ENCODE measurements at regions not wholly inside any gene's neighbourhood (a gene's known extent, or its start where the extent isn't known, plus 50 kb on each side); places are given as distances from the start of the nearest gene placed in this dataset.

DNA sequence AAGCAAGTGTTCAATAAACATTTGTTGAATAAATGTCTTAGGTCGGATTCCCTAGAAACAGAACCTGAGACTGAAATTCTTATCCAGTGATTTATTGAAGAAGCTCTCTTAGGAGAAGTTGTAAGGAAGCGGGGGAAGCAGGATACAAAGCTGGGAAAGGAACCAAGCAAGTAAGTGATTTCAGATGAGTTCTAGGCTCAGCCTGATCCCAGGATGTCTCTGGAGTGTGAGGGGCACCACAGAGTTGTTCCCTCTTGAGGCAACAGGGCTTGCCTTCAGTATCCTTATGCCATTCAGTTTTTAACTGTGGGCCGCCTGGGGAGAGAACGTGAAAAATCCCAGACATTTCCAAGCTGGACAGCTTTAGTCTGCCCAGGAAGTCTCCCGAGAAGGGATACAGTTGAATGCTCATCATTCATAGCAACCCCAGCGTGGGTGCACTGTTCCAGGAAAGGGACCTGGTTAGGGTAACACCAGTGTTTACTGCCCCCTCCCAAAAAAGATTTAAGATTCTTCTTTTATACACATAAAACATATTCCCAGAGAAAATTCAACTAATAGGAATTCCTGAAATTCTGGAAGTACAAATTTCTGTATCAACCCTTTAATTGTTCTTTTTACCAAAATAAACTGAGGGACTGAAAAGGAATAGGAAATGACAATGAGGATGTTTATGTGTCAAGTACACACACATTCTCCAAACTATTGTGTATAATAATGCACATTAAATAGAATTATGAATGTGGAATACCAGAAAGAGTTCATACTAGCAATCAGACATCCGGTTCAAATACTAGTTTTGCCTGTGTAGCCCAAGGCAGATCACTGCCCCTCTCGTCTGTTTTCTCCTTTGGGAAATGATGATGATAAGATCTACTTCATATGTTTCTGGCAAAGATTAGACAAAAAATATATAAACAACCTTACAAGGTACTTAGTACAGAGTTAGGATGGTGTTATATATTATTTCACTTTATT, 592.1 kb upstream of the CDH2 start:
- H3K14ac ChIP-seq (ENCODE audit: insufficient read length) = no peak overlapping the region
- no peak overlapping the region for H3K27ac ChIP-seq (ENCODE audit: low read depth, low read length)
- POLR2A ChIA-PET (ENCODE audit: partially characterized antibody) = no interaction called here
- H2AK5ac ChIP-seq (ENCODE audit: low read depth, low read length) = no peak overlapping the region
- WGBS, 2 experiments (ENCODE audit: extremely low coverage in 1 of 2, insufficient coverage in 1 of 2, insufficient read length in 1 of 2, insufficient replicate concordance in 2 of 2, low coverage in 1 of 2, low lambda C conversion rate in 2 of 2, missing lambda C conversion rate in 1 of 2) = 83% methylated on average over 8 of the region's 8 CpGs; no CpG with 5 or more reads in 1 of the 2 experiments
- no peak overlapping the region for H4K5ac ChIP-seq (ENCODE audit: insufficient read length, low read depth, low read length)
- no peaks in the 10 kb centered on the region for H4K20me1 ChIP-seq (replicated peaks in 1 of 2; ENCODE audit: control insufficient read depth in 1 of 2, insufficient read depth in 2 of 2, low read length in 2 of 2)
- H3K4me1 ChIP-seq (replicated peaks in 1 of 4; ENCODE audit: control insufficient read depth in 3 of 4, insufficient read depth in 4 of 4, low read length in 3 of 4) = no peaks in the 10 kb centered on the region
- H3K9ac ChIP-seq (replicated peaks in 1 of 4; ENCODE audit: extremely low read depth in 1 of 4, low read depth in 3 of 4, low read length in 3 of 4) = no peak overlapping the region
- no peaks in the 10 kb centered on the region for H3K79me1 ChIP-seq (ENCODE audit: low read depth, low read length)
- H2BK120ac ChIP-seq (replicated peaks; ENCODE audit: low read depth, low read length) = no peak overlapping the region
- H3K9me3 ChIP-seq (ENCODE audit: insufficient read depth in 2 of 2, low read depth in 1 of 2, low read length in 1 of 2) = no peaks in the 10 kb centered on the region
- no peak overlapping the region for H2BK5ac ChIP-seq (ENCODE audit: low read depth, low read length)
- no peak overlapping the region for H4K8ac ChIP-seq (ENCODE audit: extremely low read depth, insufficient read depth, low read length)
- no peak overlapping the region for H3K56ac ChIP-seq (replicated peaks; ENCODE audit: insufficient read length, low read depth, low read length)
- H3K36me3 ChIP-seq (ENCODE audit: control insufficient read depth in 2 of 4, insufficient read depth in 4 of 4, low read length in 3 of 4) = no peaks in the 10 kb centered on the region
- H2BK12ac ChIP-seq (ENCODE audit: low read depth, low read length) = no peak overlapping the region
- H2BK20ac ChIP-seq (ENCODE audit: low read length) = no peak overlapping the region
- H3K4me3 ChIP-seq (ENCODE audit: extremely low read depth in 1 of 4, insufficient read depth in 2 of 4, low read depth in 3 of 4, low read length in 4 of 4) = no peak overlapping the region
- H4K91ac ChIP-seq (replicated peaks; ENCODE audit: insufficient read length, low read length) = no peak overlapping the region
- H3K27me3 ChIP-seq (replicated peaks in 1 of 4; ENCODE audit: control insufficient read depth in 3 of 4, extremely low read depth in 1 of 4, insufficient read depth in 3 of 4, low read length in 3 of 4) = no peaks in the 10 kb centered on the region
- DNase-seq (ENCODE audit: low read depth in 1 of 2, low spot score in 2 of 2) (no peak), FAIRE-seq (no peak)
- H3K79me2 ChIP-seq (ENCODE audit: control insufficient read depth in 1 of 2, insufficient read depth in 2 of 2, low read length in 2 of 2) = no peaks in the 10 kb centered on the region
- no peak overlapping the region for H2BK15ac ChIP-seq (ENCODE audit: low read length)
- CTCF ChIA-PET (ENCODE audit: partially characterized antibody) = interaction anchor here (0.6 to 1.1 kb wide), 4 partner anchors 35 to 114 kb away, joined by 3 read pairs; no protein-coding TSS in a partner anchor
- no peak overlapping the region for H3K4me2 ChIP-seq (ENCODE audit: insufficient read depth in 1 of 2, low read depth in 2 of 2, low read length in 2 of 2)
- H3K18ac ChIP-seq (ENCODE audit: extremely low read depth, low read length) = no peak overlapping the region
- no peaks in the 10 kb centered on the region for H3K23me2 ChIP-seq (ENCODE audit: low read depth, low read length)
- H3K4ac ChIP-seq (replicated peaks; ENCODE audit: insufficient read length, low read depth, low read length) = no peak overlapping the region
- H2AFZ ChIP-seq (ENCODE audit: low read length) = no peak overlapping the region
- no peak overlapping the region for H3K23ac ChIP-seq (ENCODE audit: insufficient read length)
- TF ChIP-seq, protein P1, sequence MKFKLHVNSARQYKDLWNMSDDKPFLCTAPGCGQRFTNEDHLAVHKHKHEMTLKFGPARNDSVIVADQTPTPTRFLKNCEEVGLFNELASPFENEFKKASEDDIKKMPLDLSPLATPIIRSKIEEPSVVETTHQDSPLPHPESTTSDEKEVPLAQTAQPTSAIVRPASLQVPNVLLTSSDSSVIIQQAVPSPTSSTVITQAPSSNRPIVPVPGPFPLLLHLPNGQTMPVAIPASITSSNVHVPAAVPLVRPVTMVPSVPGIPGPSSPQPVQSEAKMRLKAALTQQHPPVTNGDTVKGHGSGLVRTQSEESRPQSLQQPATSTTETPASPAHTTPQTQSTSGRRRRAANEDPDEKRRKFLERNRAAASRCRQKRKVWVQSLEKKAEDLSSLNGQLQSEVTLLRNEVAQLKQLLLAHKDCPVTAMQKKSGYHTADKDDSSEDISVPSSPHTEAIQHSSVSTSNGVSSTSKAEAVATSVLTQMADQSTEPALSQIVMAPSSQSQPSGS (IDR thresholded peaks at IDR 0.05; ENCODE audit: low read length) = no peak
- TF ChIP-seq SP4 (IDR thresholded peaks at IDR 0.05; ENCODE audit: low read length) (no peak), SRF (IDR thresholded peaks at IDR 0.05; ENCODE audit: low read depth, low read length) (no peak), EP300 (IDR thresholded peaks at IDR 0.05; ENCODE audit: borderline replicate concordance in 1 of 2, low read depth in 2 of 2, low read length in 2 of 2) (no peak), RBBP5 (IDR thresholded peaks at IDR 0.05; ENCODE audit: borderline replicate concordance, low read depth, low read length) (no peak), KDM4A (IDR thresholded peaks at IDR 0.05; ENCODE audit: low read depth, low read length, severe bottlenecking) (no peak), BCL11A (IDR thresholded peaks at IDR 0.05; ENCODE audit: low read depth in 2 of 2, low read length in 2 of 2) (no peak), TAF1 (IDR thresholded peaks at IDR 0.05; ENCODE audit: low read depth, low read length) (no peak)
